ENCODE measurements at regions not wholly inside any gene's neighbourhood (a gene's known extent, or its start where the extent isn't known, plus 50 kb on each side); places are given as distances from the start of the nearest gene placed in this dataset.
"Not testable (repeated sequence)": the region's sequence is repeated elsewhere in the genome, so short reads cannot be mapped to it uniquely, and the experiment has no call there.

DNA sequence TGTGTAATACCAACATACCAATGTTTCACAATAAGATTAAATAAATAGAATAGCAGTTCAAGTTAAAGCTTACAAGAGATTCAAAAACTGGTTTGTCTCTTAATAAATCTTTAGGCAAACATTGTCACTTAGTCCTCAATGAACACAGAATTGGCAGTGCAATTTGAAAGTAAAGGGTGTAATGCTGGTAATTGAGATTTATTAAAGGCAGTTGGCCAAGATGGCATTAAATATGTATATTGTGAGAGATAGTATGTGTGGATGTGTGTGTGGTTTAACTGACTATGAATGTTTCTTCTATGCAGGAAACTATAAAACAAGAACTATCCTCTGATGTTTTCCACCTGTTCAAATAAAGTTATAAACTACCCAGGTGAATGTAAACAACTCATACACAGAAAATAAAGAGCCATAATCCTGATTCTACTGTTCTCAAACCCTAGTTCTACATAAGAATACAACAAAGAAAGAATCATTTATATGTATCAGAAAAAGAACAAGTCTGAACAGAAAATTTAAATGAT, 267.9 kb upstream of the PTCHD4 start:
- no peaks in the 10 kb centered on the region for H3K36me3 ChIP-seq
- TF ChIP-seq POLR2A (IDR thresholded peaks at IDR 0.05) (no peak), EP300 (IDR thresholded peaks at IDR 0.05; ENCODE audit: low read depth) (no peak), POLR2AphosphoS5 (IDR thresholded peaks at IDR 0.05) (no peak)
- TF ChIP-seq, protein P1, sequence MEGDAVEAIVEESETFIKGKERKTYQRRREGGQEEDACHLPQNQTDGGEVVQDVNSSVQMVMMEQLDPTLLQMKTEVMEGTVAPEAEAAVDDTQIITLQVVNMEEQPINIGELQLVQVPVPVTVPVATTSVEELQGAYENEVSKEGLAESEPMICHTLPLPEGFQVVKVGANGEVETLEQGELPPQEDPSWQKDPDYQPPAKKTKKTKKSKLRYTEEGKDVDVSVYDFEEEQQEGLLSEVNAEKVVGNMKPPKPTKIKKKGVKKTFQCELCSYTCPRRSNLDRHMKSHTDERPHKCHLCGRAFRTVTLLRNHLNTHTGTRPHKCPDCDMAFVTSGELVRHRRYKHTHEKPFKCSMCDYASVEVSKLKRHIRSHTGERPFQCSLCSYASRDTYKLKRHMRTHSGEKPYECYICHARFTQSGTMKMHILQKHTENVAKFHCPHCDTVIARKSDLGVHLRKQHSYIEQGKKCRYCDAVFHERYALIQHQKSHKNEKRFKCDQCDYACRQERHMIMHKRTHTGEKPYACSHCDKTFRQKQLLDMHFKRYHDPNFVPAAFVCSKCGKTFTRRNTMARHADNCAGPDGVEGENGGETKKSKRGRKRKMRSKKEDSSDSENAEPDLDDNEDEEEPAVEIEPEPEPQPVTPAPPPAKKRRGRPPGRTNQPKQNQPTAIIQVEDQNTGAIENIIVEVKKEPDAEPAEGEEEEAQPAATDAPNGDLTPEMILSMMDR (IDR thresholded peaks at IDR 0.05), result no peak
- H3K4me3 ChIP-seq, result no peak overlapping the region
- H3K27ac ChIP-seq, result no peak overlapping the region
- intact Hi-C loops (cut with DNase I; ENCODE audit: low total_unique reads), result no loop called here
- H3K27me3 ChIP-seq, result no peaks in the 10 kb centered on the region
- DNase-seq, result no peak
- in situ Hi-C loops (cut with MboI; ENCODE audit: low pct_ligation_motif_present in 1 of 4, low pct_unique_long_range_greater_than_20kb in 1 of 4, low sequenced_read_pairs in 3 of 4), result no loop called here
- H3K9me3 ChIP-seq, result no peaks in the 10 kb centered on the region
- H3K4me1 ChIP-seq, result peaks cover 0 to 3% (median 0%) of the 10 kb centered on the region in 4 donors

DNA sequence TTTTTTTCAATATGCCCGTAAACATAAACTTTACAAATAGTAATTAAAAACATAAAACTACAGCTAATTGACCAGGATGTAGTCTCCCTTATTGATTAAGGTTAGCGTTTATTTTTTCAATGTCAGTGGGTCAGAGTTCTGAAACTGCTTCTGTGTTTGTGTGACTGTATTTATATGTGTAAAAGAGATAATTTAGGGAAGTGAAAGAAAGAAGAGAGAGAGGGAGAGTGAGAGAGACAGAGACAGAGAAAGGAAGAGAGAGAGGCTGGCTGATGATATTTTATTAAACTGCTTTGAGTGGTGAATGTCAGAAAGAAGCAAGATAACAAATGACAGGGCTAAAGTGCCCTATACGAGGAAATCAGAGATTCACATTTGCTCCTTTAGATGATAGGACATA, 266.1 kb upstream of the PTCHD4 start:
- in situ Hi-C loops (cut with MboI; ENCODE audit: low pct_ligation_motif_present in 1 of 4, low pct_unique_long_range_greater_than_20kb in 1 of 4, low sequenced_read_pairs in 3 of 4) (no loop called here), intact Hi-C loops (cut with DNase I; ENCODE audit: low total_unique reads) (no loop called here)
- peaks cover 0 to 3% (median 0%) of the 10 kb centered on the region in 4 donors for H3K4me1 ChIP-seq
- H3K4me3 ChIP-seq, result no peak overlapping the region
- no peaks in the 10 kb centered on the region for H3K27me3 ChIP-seq
- WGBS, 2 donors (ENCODE audit: low coverage in 1 of 2), result 39 to 49% methylated on average over 3 of the region's 3 CpGs
- TF ChIP-seq EP300 (IDR thresholded peaks at IDR 0.05; ENCODE audit: low read depth) (no peak), POLR2A (IDR thresholded peaks at IDR 0.05) (no peak), POLR2AphosphoS5 (IDR thresholded peaks at IDR 0.05) (no peak)
- TF ChIP-seq, protein P1 (IDR thresholded peaks at IDR 0.05), result no peak
- DNase-seq, result no peak
- H3K9me3 ChIP-seq, result no peaks in the 10 kb centered on the region
- H3K27ac ChIP-seq, result no peak overlapping the region
- H3K36me3 ChIP-seq, result no peaks in the 10 kb centered on the region

DNA sequence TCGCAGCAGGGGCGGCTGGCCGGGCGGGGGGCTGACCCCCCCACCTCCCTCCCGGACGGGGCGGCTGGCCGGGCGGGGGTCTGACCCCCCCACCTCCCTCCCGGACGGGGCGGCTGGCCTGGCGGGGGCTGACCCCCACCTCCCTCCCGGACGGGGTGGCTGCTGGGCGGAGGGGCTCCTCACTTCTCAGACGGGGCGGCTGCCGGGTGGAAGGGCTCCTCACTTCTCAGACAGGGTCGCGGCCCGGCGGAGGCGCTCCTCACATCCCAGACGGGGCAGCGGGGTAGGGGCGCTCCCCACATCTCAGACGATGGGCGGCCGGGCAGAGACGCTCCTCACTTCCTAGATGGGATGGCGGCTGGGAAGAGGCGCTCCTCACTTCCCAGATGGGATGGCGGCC, 260.2 kb upstream of the PTCHD4 start:
- H3K27me3 ChIP-seq; H3K4me1 ChIP-seq; H3K4me3 ChIP-seq; in situ Hi-C loops (cut with MboI; ENCODE audit: low pct_ligation_motif_present in 1 of 4, low pct_unique_long_range_greater_than_20kb in 1 of 4, low sequenced_read_pairs in 3 of 4); DNase-seq; H3K27ac ChIP-seq; H3K36me3 ChIP-seq; H3K9me3 ChIP-seq; intact Hi-C loops (cut with DNase I; ENCODE audit: low total_unique reads): not testable (repeated sequence)
- WGBS, 2 donors (ENCODE audit: low coverage in 1 of 2), result 89 to 100% methylated on average over 2 to 14 of the region's 34 CpGs

DNA sequence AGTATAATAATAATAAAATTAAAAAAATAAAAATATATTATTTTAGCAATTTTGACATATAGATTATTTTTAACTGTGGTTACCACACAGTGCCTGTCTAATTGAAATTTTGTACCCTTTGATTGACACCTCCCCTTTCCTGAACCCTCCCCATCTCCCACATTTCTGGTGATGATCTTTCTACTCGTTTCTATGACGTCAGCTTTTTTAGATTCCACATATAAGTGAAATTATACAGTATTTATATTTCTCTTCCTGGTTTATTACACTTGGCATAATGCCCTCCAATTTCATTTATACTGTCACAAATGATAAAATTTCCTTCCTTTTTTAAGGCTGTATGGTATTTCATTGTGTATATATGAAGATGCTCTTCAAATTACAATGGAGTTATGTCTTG, 258.1 kb upstream of the PTCHD4 start:
- in situ Hi-C loops (cut with MboI; ENCODE audit: low pct_ligation_motif_present in 1 of 4, low pct_unique_long_range_greater_than_20kb in 1 of 4, low sequenced_read_pairs in 3 of 4), result no loop called here
- WGBS, 2 donors (ENCODE audit: low coverage in 1 of 2), result 77 to 100% methylated on average over 1 to 2 of the region's 2 CpGs

More for the DNA sequence above, 258.1 kb upstream of the PTCHD4 start:
- H3K36me3 ChIP-seq, result no peaks in the 10 kb centered on the region
- H3K27ac ChIP-seq, result no peak overlapping the region
- no peaks in the 10 kb centered on the region for H3K27me3 ChIP-seq
- no peak for TF ChIP-seq EP300 (IDR thresholded peaks at IDR 0.05; ENCODE audit: low read depth)
- TF ChIP-seq, protein P1 (IDR thresholded peaks at IDR 0.05), result no peak
- no peak for TF ChIP-seq POLR2AphosphoS5 (IDR thresholded peaks at IDR 0.05)
- no peak for TF ChIP-seq POLR2A (IDR thresholded peaks at IDR 0.05)
- no peak for DNase-seq
- no peaks in the 10 kb centered on the region for H3K4me1 ChIP-seq
- intact Hi-C loops (cut with DNase I; ENCODE audit: low total_unique reads), result no loop called here
- H3K4me3 ChIP-seq, result no peak overlapping the region
- no peaks in the 10 kb centered on the region for H3K9me3 ChIP-seq
